Trophoblast cell (in vitro differentiated cells and primary cell): ENCODE measurements at regions not wholly inside any gene's neighbourhood (a gene's known extent, or its start where the extent isn't known, plus 50 kb on each side); places are given as distances from the start of the nearest gene placed in this dataset.

Experiments
- DNase-seq, 2 donors: peaks; one replicate each; pipeline ENCODE4 v3.0.0-alpha.2; 2016
- H2AFZ ChIP-seq: 2 replicates; pipeline ENCODE4 v1.6.1; 2013; ENCODE audit warnings: low read length, moderate library complexity, mild to moderate bottlenecking; ENCODE audit not compliant: insufficient read depth, poor library complexity
- H2AK5ac ChIP-seq: 2 replicates; pipeline ENCODE4 v1.6.1; 2013; ENCODE audit warnings: mild to moderate bottlenecking, low read length
- H2BK120ac ChIP-seq: 2 replicates; pipeline ENCODE4 v1.6.1; 2013; ENCODE audit warnings: low read length, mild to moderate bottlenecking, moderate library complexity; ENCODE audit not compliant: insufficient read depth, poor library complexity
- H2BK12ac ChIP-seq: 2 replicates; pipeline ENCODE4 v1.6.1; 2013; ENCODE audit warnings: mild to moderate bottlenecking, low read length, moderate library complexity
- H2BK5ac ChIP-seq: 2 replicates; pipeline ENCODE4 v1.6.1; 2013; ENCODE audit warnings: low read length, low read depth, moderate library complexity, mild to moderate bottlenecking; ENCODE audit not compliant: poor library complexity
- H3K14ac ChIP-seq: 2 replicates; pipeline ENCODE4 v1.6.1; 2013; ENCODE audit warnings: mild to moderate bottlenecking, low read length
- H3K18ac ChIP-seq: 2 replicates; pipeline ENCODE4 v1.6.1; 2013; ENCODE audit warnings: mild to moderate bottlenecking, low read length
- H3K23ac ChIP-seq: 2 replicates; pipeline ENCODE4 v1.6.1; 2013; ENCODE audit warnings: low read length
- H3K27ac ChIP-seq: 2 replicates; pipeline ENCODE4 v1.5.1; 2013; ENCODE audit warnings: low read depth, mild to moderate bottlenecking, inconsistent platforms, low read length, moderate library complexity
- H3K27me3 ChIP-seq: 2 replicates; pipeline ENCODE4 v1.6.1; 2013; ENCODE audit warnings: inconsistent platforms, mild to moderate bottlenecking, low read length, moderate library complexity; ENCODE audit not compliant: insufficient read depth
- H3K36me3 ChIP-seq, 2 experiments: 1 replicate in 1 of 2; 2 replicates in 1 of 2; pipeline ENCODE4 v1.6.1; 2013; ENCODE audit warnings: low read length in 2 of 2, mild to moderate bottlenecking in 2 of 2, moderate library complexity in 1 of 2; ENCODE audit not compliant: insufficient read depth in 2 of 2, control insufficient read depth in 1 of 2
- H3K4ac ChIP-seq: 2 replicates; pipeline ENCODE4 v1.6.1; 2013; ENCODE audit warnings: low read depth, mild to moderate bottlenecking, low read length, moderate library complexity
- H3K4me1 ChIP-seq, 2 experiments: 1 replicate in 1 of 2; 2 replicates in 1 of 2; pipeline ENCODE4 v1.6.1; 2013; ENCODE audit warnings: low read length in 2 of 2, mild to moderate bottlenecking in 2 of 2, moderate library complexity in 1 of 2; ENCODE audit not compliant: insufficient read depth in 2 of 2, control insufficient read depth in 1 of 2
- H3K4me2 ChIP-seq: 2 replicates; pipeline ENCODE4 v1.6.1; 2013; ENCODE audit warnings: inconsistent platforms, mild to moderate bottlenecking, low read length, moderate library complexity
- H3K4me3 ChIP-seq: 2 replicates; pipeline ENCODE4 v1.5.1; 2013; ENCODE audit warnings: mild to moderate bottlenecking, low read depth, low read length, inconsistent platforms
- H3K79me1 ChIP-seq: one replicate; pipeline ENCODE4 v1.6.1; 2013; ENCODE audit warnings: low read length
- H3K79me2 ChIP-seq: 2 replicates; pipeline ENCODE4 v1.6.1; 2013; ENCODE audit warnings: low read length, mild to moderate bottlenecking; ENCODE audit not compliant: control insufficient read depth, insufficient read depth, poor library complexity
- H3K9ac ChIP-seq: 2 replicates; pipeline ENCODE4 v1.6.1; 2013; ENCODE audit warnings: mild to moderate bottlenecking, low read length
- H3K9me3 ChIP-seq: 2 replicates; pipeline ENCODE4 v1.6.1; 2013; ENCODE audit warnings: low read depth, mild to moderate bottlenecking, control low read depth, inconsistent platforms, low read length; ENCODE audit not compliant: insufficient read depth
- H4K12ac ChIP-seq: 2 replicates; pipeline ENCODE4 v1.6.1; 2013; ENCODE audit warnings: low read depth, mild to moderate bottlenecking, low read length, moderate library complexity
- H4K8ac ChIP-seq: 2 replicates; pipeline ENCODE4 v1.6.1; 2013; ENCODE audit warnings: low read depth, mild to moderate bottlenecking, low read length, moderate library complexity
- H4K91ac ChIP-seq: one replicate; pipeline ENCODE4 v1.6.1; 2013; ENCODE audit warnings: low read depth, mild to moderate bottlenecking, low read length, moderate library complexity
- WGBS: extraction: QIAGEN DNeasy Blood & Tissue Kit; methylation state at CpG from one replicate; pipeline ENCODE4 v1.1.7; 2013; ENCODE audit warnings: missing lambda C conversion rate; ENCODE audit not compliant: insufficient read length, insufficient coverage; ENCODE audit errors: extremely low coverage; 5-methylcytosine and 5-hydroxymethylcytosine counted together

- H3K4me2 ChIP-seq: no peak overlapping the region
- H3K4me1 ChIP-seq: no peaks in the 10 kb centered on the region
- no peaks in the 10 kb centered on the region for H3K36me3 ChIP-seq
- H3K4ac ChIP-seq: no peak overlapping the region
- no peak overlapping the region for H3K27ac ChIP-seq
- H3K27me3 ChIP-seq: no peaks in the 10 kb centered on the region
- no peaks in the 10 kb centered on the region for H3K79me1 ChIP-seq
- H2BK5ac ChIP-seq: no peak overlapping the region
- H3K14ac ChIP-seq: no peak overlapping the region
- no peak for DNase-seq
- H3K9me3 ChIP-seq: no peaks in the 10 kb centered on the region
- no peak overlapping the region for H2BK12ac ChIP-seq
- H4K8ac ChIP-seq: no peak overlapping the region
- no peak overlapping the region for H3K9ac ChIP-seq
- H3K18ac ChIP-seq: no peak overlapping the region
- no peak overlapping the region for H4K91ac ChIP-seq
- H2BK120ac ChIP-seq: no peak overlapping the region
- no peaks in the 10 kb centered on the region for H3K79me2 ChIP-seq
- H2AK5ac ChIP-seq: no peak overlapping the region
- H2AFZ ChIP-seq: no peak overlapping the region
- H4K12ac ChIP-seq: no peak overlapping the region
- no CpG with 5 or more reads among the region's 29 CpGs for WGBS
- H3K4me3 ChIP-seq: peak overlapping the region; percentile 39
- no peak overlapping the region for H3K23ac ChIP-seq
Measured at GRCh38 chr2:2642906-2643890, 312.1 kb upstream of the MYT1L start.

GRCh38 chr2:2641541-2642410 is 310.7 kb upstream of the MYT1L start:
- Histone ChIP-seq H4K12ac (no peak overlapping the region), H3K4ac (no peak overlapping the region), H3K9ac (no peak overlapping the region), H3K9me3 (peaks cover 2% of the 10 kb centered on the region), H3K23ac (no peak overlapping the region), H4K91ac (no peak overlapping the region), H3K79me1 (no peaks in the 10 kb centered on the region), H3K18ac (no peak overlapping the region), H3K14ac (no peak overlapping the region), H3K27ac (no peak overlapping the region), H2BK5ac (no peak overlapping the region), H4K8ac (no peak overlapping the region), H3K4me3 (no peak overlapping the region), H3K27me3 (no peaks in the 10 kb centered on the region), H2BK12ac (no peak overlapping the region), H3K36me3 (no peaks in the 10 kb centered on the region), H2BK120ac (no peak overlapping the region), H2AK5ac (no peak overlapping the region), H3K4me1 (no peaks in the 10 kb centered on the region), H2AFZ (no peak overlapping the region), H3K79me2 (no peaks in the 10 kb centered on the region), H3K4me2 (no peak overlapping the region)
- no peak for DNase-seq
- no CpG with 5 or more reads among the region's 17 CpGs for WGBS

GRCh38 chr2:2640818-2641217 is 309.7 kb upstream of the MYT1L start:
- Histone ChIP-seq H3K27me3 (no peaks in the 10 kb centered on the region), H3K9ac (no peak overlapping the region), H3K4me1 (no peaks in the 10 kb centered on the region), H3K14ac (no peak overlapping the region), H2BK120ac (no peak overlapping the region), H3K4ac (no peak overlapping the region), H3K79me2 (no peaks in the 10 kb centered on the region), H2BK5ac (no peak overlapping the region), H2BK12ac (no peak overlapping the region), H3K36me3 (no peaks in the 10 kb centered on the region), H3K23ac (no peak overlapping the region), H2AFZ (no peak overlapping the region), H4K8ac (no peak overlapping the region), H3K9me3 (peaks cover 3% of the 10 kb centered on the region), H2AK5ac (no peak overlapping the region), H3K18ac (no peak overlapping the region), H4K12ac (no peak overlapping the region), H3K4me2 (no peak overlapping the region), H3K27ac (no peak overlapping the region), H3K79me1 (no peaks in the 10 kb centered on the region), H4K91ac (no peak overlapping the region), H3K4me3 (no peak overlapping the region)
- no peak for DNase-seq
- WGBS: no CpG with 5 or more reads among the region's 3 CpGs

DNA sequence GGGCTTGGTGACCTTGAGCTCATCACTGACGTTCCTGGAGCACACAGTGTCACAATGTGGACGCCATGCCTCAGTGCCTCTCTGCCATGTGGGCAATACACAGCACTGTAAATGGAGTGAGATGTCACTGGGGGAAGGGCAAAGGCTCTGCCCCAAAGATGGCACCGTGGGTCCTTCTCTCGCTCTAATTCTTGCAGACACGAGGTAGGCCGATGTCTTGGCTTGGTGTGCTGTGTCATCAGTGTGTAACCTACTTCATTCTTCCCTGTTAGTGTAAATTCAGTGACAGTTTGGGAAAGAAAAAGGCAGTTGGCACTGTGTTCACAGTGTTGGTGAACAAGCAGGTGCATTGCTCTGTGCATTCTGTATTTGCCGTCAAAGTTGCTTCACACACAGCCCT is 309.3 kb upstream of the MYT1L start:
- no peaks in the 10 kb centered on the region for H3K4me1 ChIP-seq
- H3K18ac ChIP-seq: no peak overlapping the region
- no peak overlapping the region for H4K91ac ChIP-seq
- no peak overlapping the region for H2AFZ ChIP-seq
- H3K27me3 ChIP-seq: no peaks in the 10 kb centered on the region
- no CpG with 5 or more reads among the region's 7 CpGs for WGBS
- H3K4ac ChIP-seq: no peak overlapping the region
- no peak overlapping the region for H2BK120ac ChIP-seq
- H3K79me1 ChIP-seq: no peaks in the 10 kb centered on the region
- H2BK12ac ChIP-seq: no peak overlapping the region
- H3K9ac ChIP-seq: no peak overlapping the region
- H4K8ac ChIP-seq: no peak overlapping the region
- no peak overlapping the region for H2AK5ac ChIP-seq
- no peak overlapping the region for H3K23ac ChIP-seq
- H3K27ac ChIP-seq: no peak overlapping the region
- H2BK5ac ChIP-seq: no peak overlapping the region
- H3K14ac ChIP-seq: no peak overlapping the region
- no peaks in the 10 kb centered on the region for H3K36me3 ChIP-seq
- H3K9me3 ChIP-seq: peaks cover 3% of the 10 kb centered on the region
- H4K12ac ChIP-seq: no peak overlapping the region
- H3K79me2 ChIP-seq: no peaks in the 10 kb centered on the region
- H3K4me3 ChIP-seq: no peak overlapping the region
- no peak overlapping the region for H3K4me2 ChIP-seq
- no peak for DNase-seq
